ENCODE measurements at regions not wholly inside any gene's neighbourhood (a gene's known extent, or its start where the extent isn't known, plus 50 kb on each side); places are given as distances from the start of the nearest gene placed in this dataset.

DNA sequence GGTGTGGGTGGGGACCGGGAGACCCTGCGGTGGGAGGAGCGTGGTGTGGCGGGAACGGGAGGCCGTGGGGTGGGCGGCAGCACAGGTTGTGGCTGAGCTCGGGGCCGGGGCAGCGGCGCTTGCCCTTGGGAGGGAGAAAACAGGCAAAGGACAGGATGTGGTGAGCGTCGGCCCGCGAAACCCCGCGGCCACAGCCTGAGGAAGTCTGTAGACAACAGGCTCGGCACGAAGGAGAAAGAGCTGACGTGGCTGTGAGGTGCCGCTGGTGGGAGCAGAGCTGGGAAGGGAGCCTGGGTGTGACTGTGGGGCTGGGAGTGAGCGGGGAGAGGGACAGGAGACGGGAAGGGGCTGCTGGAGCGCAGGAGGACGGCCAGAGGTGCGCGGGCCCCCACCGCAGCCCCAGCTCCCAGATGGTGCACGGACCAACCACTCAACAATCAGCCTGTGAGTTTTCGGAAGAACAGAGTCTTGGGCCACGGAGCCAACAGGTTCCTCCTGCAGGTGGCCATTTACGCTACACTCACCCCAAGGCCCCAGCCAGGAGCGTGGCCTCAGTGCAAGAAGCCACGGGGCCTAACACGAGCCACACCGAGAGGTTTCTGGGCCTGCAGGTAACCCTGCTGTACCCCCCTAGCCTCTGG is 202.8 kb downstream of the DLL1 start:
- TF ChIP-seq, protein P1, sequence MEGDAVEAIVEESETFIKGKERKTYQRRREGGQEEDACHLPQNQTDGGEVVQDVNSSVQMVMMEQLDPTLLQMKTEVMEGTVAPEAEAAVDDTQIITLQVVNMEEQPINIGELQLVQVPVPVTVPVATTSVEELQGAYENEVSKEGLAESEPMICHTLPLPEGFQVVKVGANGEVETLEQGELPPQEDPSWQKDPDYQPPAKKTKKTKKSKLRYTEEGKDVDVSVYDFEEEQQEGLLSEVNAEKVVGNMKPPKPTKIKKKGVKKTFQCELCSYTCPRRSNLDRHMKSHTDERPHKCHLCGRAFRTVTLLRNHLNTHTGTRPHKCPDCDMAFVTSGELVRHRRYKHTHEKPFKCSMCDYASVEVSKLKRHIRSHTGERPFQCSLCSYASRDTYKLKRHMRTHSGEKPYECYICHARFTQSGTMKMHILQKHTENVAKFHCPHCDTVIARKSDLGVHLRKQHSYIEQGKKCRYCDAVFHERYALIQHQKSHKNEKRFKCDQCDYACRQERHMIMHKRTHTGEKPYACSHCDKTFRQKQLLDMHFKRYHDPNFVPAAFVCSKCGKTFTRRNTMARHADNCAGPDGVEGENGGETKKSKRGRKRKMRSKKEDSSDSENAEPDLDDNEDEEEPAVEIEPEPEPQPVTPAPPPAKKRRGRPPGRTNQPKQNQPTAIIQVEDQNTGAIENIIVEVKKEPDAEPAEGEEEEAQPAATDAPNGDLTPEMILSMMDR (IDR thresholded peaks at IDR 0.05; ENCODE audit: insufficient read depth, low read length, poor library complexity, severe bottlenecking): no peak
- TF ChIP-seq EZH2phosphoT487 (conservative IDR thresholded peaks at IDR 0.05; ENCODE audit: low read length): no peak

Measured in SU-DHL-6 (cell line).